Endodermal cell (in vitro differentiated cells): ENCODE measurements at regions not wholly inside any gene's neighbourhood (a gene's known extent, or its start where the extent isn't known, plus 50 kb on each side); places are given as distances from the start of the nearest gene placed in this dataset.

Experiments used
- DNase-seq: peaks from one replicate; pipeline ENCODE4 v3.0.0-alpha.2; 2017
- H3K27ac ChIP-seq: 2 replicates; pipeline ENCODE4 v1.5.1; 2013; ENCODE audit warnings: mild to moderate bottlenecking, low read depth, low read length, moderate library complexity
- H3K27me3 ChIP-seq: 2 replicates; pipeline ENCODE4 v1.6.1; 2013; ENCODE audit warnings: mild to moderate bottlenecking, low read length, moderate library complexity; ENCODE audit not compliant: insufficient read depth, control insufficient read depth, poor library complexity, severe bottlenecking
- H3K36me3 ChIP-seq: 2 replicates; pipeline ENCODE4 v1.7.0; 2013; ENCODE audit warnings: mild to moderate bottlenecking, low read length, moderate library complexity; ENCODE audit not compliant: control insufficient read depth, insufficient read depth
- H3K4me1 ChIP-seq: one replicate; pipeline ENCODE4 v1.7.0; 2013; ENCODE audit warnings: low read length; ENCODE audit not compliant: control insufficient read depth, insufficient read depth
- H3K4me3 ChIP-seq: 2 replicates; pipeline ENCODE4 v1.5.1; 2013; ENCODE audit warnings: mild to moderate bottlenecking, low read length, moderate library complexity
- H3K9ac ChIP-seq: 2 replicates; pipeline ENCODE4 v1.6.1; 2013; ENCODE audit warnings: mild to moderate bottlenecking, low read length, moderate library complexity; ENCODE audit not compliant: poor library complexity, severe bottlenecking; ENCODE audit errors: extremely low read depth
- H3K9me3 ChIP-seq: 2 replicates; pipeline ENCODE4 v1.6.1; 2013; ENCODE audit warnings: mild to moderate bottlenecking, low read length, moderate library complexity; ENCODE audit not compliant: control insufficient read depth
- H3K27ac Mint-ChIP-seq: 2 replicates; pipeline ENCODE4 v1.8.0; 2020; ENCODE audit warnings: mixed read lengths
- H3K27me3 Mint-ChIP-seq: 2 replicates; pipeline ENCODE4 v1.8.0; 2021; ENCODE audit warnings: mild to moderate bottlenecking, mixed read lengths; ENCODE audit not compliant: insufficient read depth
- H3K36me3 Mint-ChIP-seq: 2 replicates; pipeline ENCODE4 v1.8.0; 2020; ENCODE audit warnings: low read depth, mixed read lengths
- H3K4me1 Mint-ChIP-seq: 2 replicates; pipeline ENCODE4 v1.8.0; 2020; ENCODE audit warnings: mixed read lengths
- H3K4me3 Mint-ChIP-seq: 2 replicates; pipeline ENCODE4 v1.8.0; 2020; ENCODE audit warnings: mild to moderate bottlenecking, moderate library complexity, mixed read lengths
- H3K9me3 Mint-ChIP-seq: 2 replicates; pipeline ENCODE4 v1.8.0; 2020; ENCODE audit warnings: mild to moderate bottlenecking, mixed read lengths
- CTCF ChIP-seq: fragments of 200-600 bp; sonication (generic); conservative IDR thresholded peaks from 2 replicates; pipeline ENCODE4 v1.5.0; 2021; ENCODE audit warnings: antibody characterized with exemption, mild to moderate bottlenecking
- WGBS, 2 experiments: methylation state at CpG; one replicate each; pipeline versions ENCODE4 v1.1.5 to v1.1.7; 2013; ENCODE audit warnings: missing lambda C conversion rate in 2 of 2, mixed read lengths in 1 of 2; ENCODE audit not compliant: insufficient coverage in 1 of 2, insufficient read length in 1 of 2; 5-methylcytosine and 5-hydroxymethylcytosine counted together

- no peak for TF ChIP-seq CTCF
- Mint-ChIP-seq H3K4me3 (no peak overlapping the region), H3K27ac (no peak overlapping the region), H3K27me3 (no peaks in the 10 kb centered on the region), H3K9me3 (no peaks in the 10 kb centered on the region), H3K36me3 (no peaks in the 10 kb centered on the region), H3K4me1 (no peaks in the 10 kb centered on the region)
- H3K27ac ChIP-seq, result no peak overlapping the region
- no peaks in the 10 kb centered on the region for H3K4me1 ChIP-seq
- no peaks in the 10 kb centered on the region for H3K9me3 ChIP-seq
- no peaks in the 10 kb centered on the region for H3K36me3 ChIP-seq
- no peak for DNase-seq
- no peaks in the 10 kb centered on the region for H3K27me3 ChIP-seq
- WGBS, 2 experiments, result 86 to 96% methylated on average over 1 to 2 of the region's 2 CpGs
- H3K9ac ChIP-seq, result no peak overlapping the region
- no peak overlapping the region for H3K4me3 ChIP-seq
Measured at GRCh38 chr21:16502897-16503296, 773.1 kb downstream of the USP25 start.

- Histone ChIP-seq H3K27ac (no peak overlapping the region), H3K36me3 (no peaks in the 10 kb centered on the region), H3K4me1 (no peaks in the 10 kb centered on the region), H3K9me3 (no peaks in the 10 kb centered on the region), H3K4me3 (no peak overlapping the region), H3K27me3 (no peaks in the 10 kb centered on the region), H3K9ac (no peak overlapping the region)
- Mint-ChIP-seq H3K27me3 (no peaks in the 10 kb centered on the region), H3K36me3 (no peaks in the 10 kb centered on the region), H3K4me1 (no peaks in the 10 kb centered on the region), H3K27ac (no peak overlapping the region), H3K9me3 (no peaks in the 10 kb centered on the region), H3K4me3 (no peak overlapping the region)
- WGBS, 2 experiments, result 76 to 100% methylated on average over 1 to 2 of the region's 2 CpGs
- DNase-seq, result no peak
- TF ChIP-seq CTCF, result no peak
Measured at GRCh38 chr21:16504281-16504680, 774.5 kb downstream of the USP25 start.

- no peaks in the 10 kb centered on the region for H3K27me3 Mint-ChIP-seq
Measured at GRCh38 chr21:16504766-16505165, 775.0 kb downstream of the USP25 start.

More at GRCh38 chr21:16504766-16505165, 775.0 kb downstream of the USP25 start:
- Mint-ChIP-seq H3K4me3 (no peak overlapping the region), H3K4me1 (no peaks in the 10 kb centered on the region), H3K36me3 (no peaks in the 10 kb centered on the region), H3K27ac (no peak overlapping the region), H3K9me3 (no peaks in the 10 kb centered on the region)
- no peak for DNase-seq
- Histone ChIP-seq H3K27ac (no peak overlapping the region), H3K9me3 (no peaks in the 10 kb centered on the region), H3K4me3 (no peak overlapping the region), H3K4me1 (no peaks in the 10 kb centered on the region), H3K9ac (no peak overlapping the region), H3K27me3 (no peaks in the 10 kb centered on the region), H3K36me3 (no peaks in the 10 kb centered on the region)
- no peak for TF ChIP-seq CTCF
